ENCODE measurements at regions not wholly inside any gene's neighbourhood (a gene's known extent, or its start where the extent isn't known, plus 50 kb on each side); places are given as distances from the start of the nearest gene placed in this dataset.
"Not testable (repeated sequence)": the region's sequence is repeated elsewhere in the genome, so short reads cannot be mapped to it uniquely, and the experiment has no call there.

GRCh38 chrX:123788193-123788592, 55.3 kb upstream of the THOC2 start:
- not testable (repeated sequence) for DNase-seq (ENCODE audit: low spot score)

- DNase-seq (ENCODE audit: low spot score) = no peak
- no peak for TF ChIP-seq CTCF (IDR thresholded peaks at IDR 0.05; ENCODE audit: extremely low read depth, missing control alignments)
Measured at GRCh38 chrX:123788744-123789143, 55.9 kb upstream of the THOC2 start.

GRCh38 chrX:123797543-123798447, 62.1 kb upstream of the XIAP start:
- DNase-seq (ENCODE audit: low spot score) = no peak
- no peak for TF ChIP-seq CTCF (IDR thresholded peaks at IDR 0.05; ENCODE audit: extremely low read depth, missing control alignments)

GRCh38 chrX:123798706-123799430, 61.0 kb upstream of the XIAP start:
- not testable (repeated sequence) for DNase-seq (ENCODE audit: low spot score)

GRCh38 chrX:123801901-123802300, 58.0 kb upstream of the XIAP start:
- no peak for TF ChIP-seq CTCF (IDR thresholded peaks at IDR 0.05; ENCODE audit: extremely low read depth, missing control alignments)
- no peak for DNase-seq (ENCODE audit: low spot score)

GRCh38 chrX:123803331-123803983, 56.4 kb upstream of the XIAP start:
- TF ChIP-seq CTCF (IDR thresholded peaks at IDR 0.05; ENCODE audit: extremely low read depth, missing control alignments) = no peak
- DNase-seq (ENCODE audit: low spot score) = peak; percentile 12

GRCh38 chrX:123803984-123804365, 55.9 kb upstream of the XIAP start:
- not testable (repeated sequence) for DNase-seq (ENCODE audit: low spot score)

GRCh38 chrX:123807835-123808416, 51.9 kb upstream of the XIAP start:
- no peak for DNase-seq (ENCODE audit: low spot score)
- TF ChIP-seq CTCF (IDR thresholded peaks at IDR 0.05; ENCODE audit: extremely low read depth, missing control alignments) = no peak
